ENCODE measurements at regions not wholly inside any gene's neighbourhood (a gene's known extent, or its start where the extent isn't known, plus 50 kb on each side); places are given as distances from the start of the nearest gene placed in this dataset.

GRCh38 chr15:93228546-93228945 is 139.5 kb upstream of the RGMA start:
- H2BK15ac ChIP-seq (ENCODE audit: low read length) = no peak overlapping the region
- no peak overlapping the region for H3K4ac ChIP-seq (replicated peaks; ENCODE audit: insufficient read length, low read depth, low read length)
- H3K4me3 ChIP-seq (ENCODE audit: extremely low read depth in 1 of 4, insufficient read depth in 2 of 4, low read depth in 3 of 4, low read length in 4 of 4) = no peak overlapping the region
- no peaks in the 10 kb centered on the region for H3K27me3 ChIP-seq (replicated peaks in 1 of 4; ENCODE audit: control insufficient read depth in 3 of 4, extremely low read depth in 1 of 4, insufficient read depth in 3 of 4, low read length in 3 of 4)
- no peak overlapping the region for H3K27ac ChIP-seq (ENCODE audit: low read depth, low read length)
- no peak overlapping the region for H2BK12ac ChIP-seq (ENCODE audit: low read depth, low read length)
- H4K8ac ChIP-seq (ENCODE audit: extremely low read depth, insufficient read depth, low read length) = no peak overlapping the region
- no peak overlapping the region for H3K18ac ChIP-seq (ENCODE audit: extremely low read depth, low read length)
- CTCF ChIA-PET (ENCODE audit: partially characterized antibody) = interaction anchor here (1.1 kb wide), 1 partner anchor 352 kb away, joined by 3 read pairs; no protein-coding TSS in a partner anchor
- H3K23me2 ChIP-seq (ENCODE audit: low read depth, low read length) = no peaks in the 10 kb centered on the region
- no peak for DNase-seq (ENCODE audit: low read depth in 1 of 2, low spot score in 2 of 2)
- TF ChIP-seq CBX8 (IDR thresholded peaks at IDR 0.05; ENCODE audit: borderline replicate concordance, low read depth, low read length) (no peak), KDM4A (IDR thresholded peaks at IDR 0.05; ENCODE audit: low read depth, low read length, severe bottlenecking) (no peak)
- H3K23ac ChIP-seq (ENCODE audit: insufficient read length) = no peak overlapping the region
- FAIRE-seq = no peak
- H2AFZ ChIP-seq (ENCODE audit: low read length) = no peak overlapping the region
- no peaks in the 10 kb centered on the region for H3K79me1 ChIP-seq (ENCODE audit: low read depth, low read length)
- 90% methylated on average over 3 of the region's 3 CpGs; no CpG with 5 or more reads in 1 of the 2 experiments for WGBS, 2 experiments (ENCODE audit: extremely low coverage in 1 of 2, insufficient coverage in 1 of 2, insufficient read length in 1 of 2, insufficient replicate concordance in 2 of 2, low coverage in 1 of 2, low lambda C conversion rate in 2 of 2, missing lambda C conversion rate in 1 of 2)
- H3K56ac ChIP-seq (replicated peaks; ENCODE audit: insufficient read length, low read depth, low read length) = no peak overlapping the region
- H2BK120ac ChIP-seq (replicated peaks; ENCODE audit: low read depth, low read length) = no peak overlapping the region
- H2BK20ac ChIP-seq (ENCODE audit: low read length) = no peak overlapping the region
- no peak overlapping the region for H3K14ac ChIP-seq (ENCODE audit: insufficient read length)
- POLR2A ChIA-PET (ENCODE audit: partially characterized antibody) = no interaction called here
- H3K36me3 ChIP-seq (ENCODE audit: control insufficient read depth in 2 of 4, insufficient read depth in 4 of 4, low read length in 3 of 4) = no peaks in the 10 kb centered on the region
- no peak overlapping the region for H4K5ac ChIP-seq (ENCODE audit: insufficient read length, low read depth, low read length)
- H3K9ac ChIP-seq (replicated peaks in 1 of 4; ENCODE audit: extremely low read depth in 1 of 4, low read depth in 3 of 4, low read length in 3 of 4) = no peak overlapping the region
- no peaks in the 10 kb centered on the region for H3K4me1 ChIP-seq (replicated peaks in 1 of 4; ENCODE audit: control insufficient read depth in 3 of 4, insufficient read depth in 4 of 4, low read length in 3 of 4)
- H2BK5ac ChIP-seq (ENCODE audit: low read depth, low read length) = no peak overlapping the region
- no peak overlapping the region for H3K4me2 ChIP-seq (ENCODE audit: insufficient read depth in 1 of 2, low read depth in 2 of 2, low read length in 2 of 2)
- H4K91ac ChIP-seq (replicated peaks; ENCODE audit: insufficient read length, low read length) = no peak overlapping the region
- H2AK5ac ChIP-seq (ENCODE audit: low read depth, low read length) = no peak overlapping the region
- H3K9me3 ChIP-seq (ENCODE audit: insufficient read depth in 2 of 2, low read depth in 1 of 2, low read length in 1 of 2) = no peaks in the 10 kb centered on the region
- H4K20me1 ChIP-seq (replicated peaks in 1 of 2; ENCODE audit: control insufficient read depth in 1 of 2, insufficient read depth in 2 of 2, low read length in 2 of 2) = no peaks in the 10 kb centered on the region
- H3K79me2 ChIP-seq (ENCODE audit: control insufficient read depth in 1 of 2, insufficient read depth in 2 of 2, low read length in 2 of 2) = no peaks in the 10 kb centered on the region

Data from H1 (cell line).